ENCODE measurements at regions not wholly inside any gene's neighbourhood (a gene's known extent, or its start where the extent isn't known, plus 50 kb on each side); places are given as distances from the start of the nearest gene placed in this dataset.
"Not testable (repeated sequence)": the region's sequence is repeated elsewhere in the genome, so short reads cannot be mapped to it uniquely, and the experiment has no call there.

DNA sequence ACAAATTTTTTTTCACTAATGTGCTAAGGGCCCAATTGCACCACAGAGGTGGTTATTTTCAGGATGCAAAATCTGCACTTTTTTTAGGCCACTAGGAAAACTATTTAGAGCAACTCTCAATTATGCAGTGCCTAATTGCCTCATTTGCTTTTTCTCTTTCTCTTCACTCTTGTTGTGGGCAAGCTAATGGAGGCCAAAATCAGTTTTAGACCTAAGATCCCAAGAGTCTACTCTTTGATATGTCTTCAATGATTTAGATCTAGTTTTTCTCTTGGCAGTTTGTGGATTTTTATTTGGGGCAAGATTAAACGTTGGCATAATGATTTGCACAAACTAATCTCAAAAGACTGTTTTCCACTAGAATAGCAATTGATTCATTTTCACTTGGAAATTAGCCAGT is 1996.9 kb downstream of the LRRC4C start:
- DNase-seq (ENCODE audit: low read depth) = no peak

DNA sequence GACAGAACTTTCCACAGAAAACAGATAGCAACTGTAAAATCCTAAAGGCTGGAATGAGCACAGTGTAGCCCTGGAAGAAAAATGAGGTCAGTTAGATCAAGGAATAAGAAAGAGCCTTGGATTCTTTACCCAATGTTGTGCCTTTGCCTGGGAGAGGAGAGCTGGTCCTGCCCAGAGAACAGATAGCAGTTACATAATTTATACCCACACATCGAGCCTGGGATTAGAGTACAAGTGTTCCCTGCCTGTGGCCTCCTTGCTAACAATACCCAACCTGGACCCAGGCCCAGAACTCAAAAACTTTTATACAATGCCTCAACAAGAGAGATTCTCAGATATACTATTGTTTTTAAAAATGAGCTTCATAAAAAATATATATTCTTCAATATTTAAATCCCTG is 1998.4 kb downstream of the LRRC4C start:
- no peak for DNase-seq (ENCODE audit: low read depth)

DNA sequence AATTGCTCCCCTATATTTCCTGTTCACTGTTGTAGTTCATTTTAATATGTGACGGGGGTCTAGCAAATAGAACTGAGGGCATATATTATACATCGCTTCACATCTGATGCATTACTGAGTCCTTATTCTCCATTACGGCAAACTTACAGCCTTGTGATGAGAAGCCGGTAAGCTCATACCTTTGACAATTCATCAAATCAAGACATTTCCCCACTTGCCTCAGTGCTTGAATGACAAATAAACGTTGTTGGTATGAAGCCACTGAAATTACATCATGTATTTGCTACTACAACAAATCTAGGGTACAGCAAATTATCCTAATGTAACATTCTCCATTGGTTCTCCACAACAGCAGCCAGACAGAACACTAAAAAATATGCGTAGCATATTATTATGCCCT is 1999.8 kb downstream of the LRRC4C start:
- DNase-seq (ENCODE audit: low read depth) = no peak

DNA sequence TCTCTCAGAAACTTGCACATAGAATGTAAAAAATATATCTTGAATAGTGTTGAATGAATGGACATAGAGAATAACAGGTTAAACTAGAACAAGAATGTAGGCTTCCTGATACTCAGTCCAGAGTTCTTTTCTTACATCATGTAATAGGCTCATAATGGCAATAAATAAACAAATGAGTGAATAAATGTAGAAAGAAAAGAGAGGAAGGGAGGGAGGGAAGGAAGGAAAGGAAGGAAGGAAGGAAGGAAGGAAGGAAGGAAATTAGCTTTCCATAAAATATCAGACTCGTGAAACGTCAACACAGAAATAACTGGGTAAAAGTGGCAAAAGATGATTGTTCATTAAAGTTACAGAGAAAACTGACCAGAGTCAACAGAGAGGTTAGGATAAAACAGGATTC is 2001.0 kb downstream of the LRRC4C start:
- no peak for DNase-seq (ENCODE audit: low read depth)

DNA sequence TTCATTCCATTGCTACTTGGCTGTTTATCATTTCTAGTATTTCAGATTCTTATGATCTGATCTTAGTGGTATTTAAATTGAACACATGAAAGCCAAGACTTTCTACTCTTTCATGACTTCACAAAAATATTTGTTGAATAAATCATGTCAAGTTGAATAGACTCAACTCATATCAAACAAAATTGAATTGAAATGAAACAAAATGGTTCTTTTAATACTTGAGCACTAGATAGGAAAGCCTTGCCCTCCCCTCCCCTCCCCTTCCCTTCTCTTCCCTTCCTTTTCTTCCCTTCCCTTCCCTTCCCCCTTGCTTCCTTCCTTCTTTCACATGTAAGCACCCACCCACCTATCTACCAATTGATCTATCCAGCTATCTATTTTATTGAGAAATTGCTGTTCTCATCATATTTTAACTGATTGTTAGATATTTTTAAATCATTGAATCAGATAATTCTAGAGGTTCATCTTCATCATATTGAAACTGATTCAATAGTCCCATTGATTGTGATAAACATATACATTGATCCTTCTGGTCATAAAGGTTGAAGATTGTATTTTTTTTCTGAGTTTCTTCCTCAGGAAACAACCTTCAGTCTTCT is 2015.9 kb downstream of the LRRC4C start:
- no peak for DNase-seq (ENCODE audit: low read depth)

DNA sequence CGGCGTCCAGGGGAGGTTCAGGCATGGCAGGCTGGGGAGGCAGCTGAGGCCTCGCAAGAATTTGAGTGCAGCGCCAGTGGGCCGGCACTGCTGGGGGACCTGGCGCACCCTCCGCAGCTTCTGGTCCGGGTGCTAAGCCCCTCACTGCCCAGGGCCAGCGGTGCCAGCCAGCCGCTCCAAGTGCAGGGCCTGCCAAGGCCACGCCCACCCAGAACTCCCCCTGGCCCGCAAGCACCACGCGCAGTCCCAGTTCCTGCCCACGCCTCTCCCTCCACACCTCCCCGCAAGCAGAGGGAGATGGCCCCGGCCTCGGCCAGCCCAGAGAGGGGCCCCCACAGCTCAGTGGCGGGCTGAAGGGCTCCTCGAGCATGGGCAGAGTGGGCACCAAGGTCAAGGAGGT is 2017.3 kb downstream of the LRRC4C start:
- no peak for DNase-seq (ENCODE audit: low read depth)

DNA sequence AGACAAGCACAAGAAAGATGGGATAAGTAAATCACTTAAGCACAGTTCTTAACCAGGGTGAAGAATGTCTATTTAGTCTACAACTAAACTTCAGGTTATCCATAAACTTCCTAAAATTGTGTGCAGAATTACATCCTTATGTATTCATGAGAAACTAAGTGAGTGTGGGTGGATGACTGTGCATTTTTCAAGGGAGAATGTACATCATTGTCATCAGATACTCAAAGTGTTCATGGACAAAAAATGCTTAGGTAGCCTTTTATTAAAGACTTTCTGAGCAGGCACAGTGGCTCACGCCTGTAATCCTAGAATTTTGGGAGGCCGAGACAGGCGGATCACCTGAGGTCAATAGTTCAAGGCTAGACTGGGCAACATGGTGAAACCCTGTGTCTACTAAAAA is 2023.8 kb downstream of the LRRC4C start:
- no peak for DNase-seq (ENCODE audit: low read depth)

DNA sequence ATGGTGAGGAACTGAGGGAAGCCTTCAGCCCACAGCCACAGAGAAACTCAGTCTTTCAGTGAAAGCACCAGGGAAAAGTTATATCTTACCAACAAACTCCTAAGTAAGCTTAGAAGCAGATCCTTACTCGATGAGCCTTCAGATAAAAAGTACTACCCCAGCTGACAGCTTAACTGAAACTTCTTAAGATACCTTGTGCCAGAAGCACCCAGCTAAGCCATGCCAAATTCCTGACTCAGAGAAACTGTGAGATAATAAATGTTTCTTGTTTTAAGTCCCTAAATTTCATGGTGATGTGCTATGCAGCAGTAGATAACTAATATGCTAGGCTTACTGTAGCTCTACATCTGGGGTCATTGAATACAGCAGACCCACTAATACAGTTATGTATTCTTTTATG is 2025.0 kb downstream of the LRRC4C start:
- no peak for DNase-seq (ENCODE audit: low read depth)

DNA sequence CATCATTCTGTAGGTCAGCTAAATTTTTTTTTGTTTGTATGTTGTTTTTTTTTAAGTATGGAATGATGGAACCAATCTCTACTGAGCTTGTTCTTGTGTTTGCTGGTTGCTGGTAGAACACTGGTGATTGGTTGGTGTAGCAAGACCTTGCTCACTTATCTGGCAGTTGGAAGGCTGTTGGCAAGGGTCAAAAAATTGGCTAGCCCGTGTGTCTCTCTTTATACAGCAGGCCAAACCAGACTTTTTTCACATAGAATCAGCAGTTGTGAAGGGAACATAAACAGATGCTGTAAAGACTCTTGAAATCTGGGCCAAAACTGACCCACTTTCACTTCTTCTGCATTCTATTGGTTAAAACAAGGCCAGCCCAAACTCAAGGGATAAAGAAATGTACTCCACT is 2026.5 kb downstream of the LRRC4C start:
- no peak for DNase-seq (ENCODE audit: low read depth)

DNA sequence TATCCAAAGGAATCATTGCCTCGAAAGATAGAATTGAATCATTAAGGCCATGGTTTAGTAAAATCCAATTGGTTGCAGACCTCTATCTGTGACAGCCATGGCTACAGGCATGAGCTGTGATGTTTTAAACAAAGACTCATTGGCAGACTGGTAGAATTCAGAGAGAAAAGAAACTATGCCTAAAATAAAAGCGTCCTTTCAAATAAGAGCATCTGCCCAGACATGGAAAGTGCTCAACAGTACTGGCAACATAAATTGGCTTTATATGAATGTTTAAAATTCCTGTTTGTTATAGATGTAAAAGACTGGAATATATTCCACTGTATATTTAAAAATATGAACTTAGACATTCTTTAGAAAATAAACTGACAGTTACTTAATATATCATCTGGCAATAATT is 2034.2 kb downstream of the LRRC4C start:
- DNase-seq (ENCODE audit: low read depth) = no peak

DNA sequence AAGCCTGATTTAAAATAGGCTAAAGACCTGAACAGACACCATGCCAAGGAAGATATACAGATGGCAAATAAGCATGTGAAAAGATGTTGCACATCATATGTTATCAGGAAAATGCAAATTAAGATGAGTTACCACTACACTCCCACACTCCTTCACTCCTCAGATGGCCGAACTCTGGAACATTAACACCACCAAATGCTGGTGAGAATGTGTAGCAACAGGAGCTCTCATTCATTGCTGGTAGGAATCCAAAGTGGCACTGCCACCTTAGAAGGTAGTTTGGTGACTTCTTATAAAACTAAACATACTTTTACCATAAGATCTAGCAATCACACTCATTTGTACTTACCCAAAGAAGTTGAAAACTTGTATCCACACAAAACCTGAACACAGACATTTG is 2047.3 kb downstream of the LRRC4C start:
- no peak for DNase-seq (ENCODE audit: low read depth)

DNA sequence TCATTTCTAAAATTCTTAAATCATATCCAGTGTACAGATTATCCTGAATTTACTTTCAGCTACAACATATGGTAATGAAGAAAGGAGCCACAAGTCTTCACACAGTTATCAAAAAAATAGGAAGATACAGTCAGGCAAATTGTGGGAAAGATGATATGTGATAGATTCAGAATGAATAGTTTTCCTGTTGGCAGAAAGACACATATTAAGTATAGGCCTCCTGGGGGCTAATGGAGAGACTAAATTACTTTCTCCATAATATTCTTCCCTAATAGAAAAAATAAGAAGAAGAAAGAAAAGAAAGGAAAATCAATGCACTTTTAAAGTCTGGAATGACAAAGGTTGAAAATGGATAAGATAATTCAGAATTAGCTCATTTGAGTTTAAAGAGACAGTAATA is 2073.5 kb downstream of the LRRC4C start:
- no peak for DNase-seq (ENCODE audit: low read depth)

DNA sequence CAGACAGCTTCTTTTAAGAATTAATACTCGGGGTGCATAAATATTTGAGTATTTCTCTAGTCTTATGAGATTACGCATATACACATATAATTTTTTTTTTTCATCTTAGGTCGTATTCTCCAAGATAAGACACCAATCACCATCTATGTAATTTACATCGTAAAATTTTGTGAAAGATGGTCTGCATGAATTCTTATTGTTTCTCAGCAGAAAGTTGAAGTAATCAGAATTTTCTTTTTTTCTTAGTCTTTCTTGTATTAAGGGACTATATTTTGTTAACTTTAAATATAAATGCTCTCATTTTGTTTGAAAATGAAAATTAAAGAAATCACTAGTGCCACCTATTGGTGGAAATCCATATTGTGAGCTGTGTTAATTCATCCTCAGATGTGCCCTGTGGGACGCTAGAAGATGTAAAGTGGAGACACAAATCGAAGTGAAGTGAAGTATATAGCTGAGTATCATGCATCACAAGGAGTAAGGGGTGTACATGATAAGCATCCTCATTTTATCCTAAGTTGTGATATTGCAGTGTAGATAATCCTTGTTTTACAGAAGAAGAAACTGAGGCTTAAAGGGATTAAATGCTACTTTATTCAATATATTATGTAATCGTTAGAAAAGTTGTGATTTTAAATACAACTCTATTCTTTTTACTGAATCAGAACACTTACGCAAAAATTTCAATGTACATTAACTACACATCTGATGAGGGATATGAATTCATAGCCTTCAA is 2084.3 kb downstream of the LRRC4C start:
- no peak for DNase-seq (ENCODE audit: low read depth)

DNA sequence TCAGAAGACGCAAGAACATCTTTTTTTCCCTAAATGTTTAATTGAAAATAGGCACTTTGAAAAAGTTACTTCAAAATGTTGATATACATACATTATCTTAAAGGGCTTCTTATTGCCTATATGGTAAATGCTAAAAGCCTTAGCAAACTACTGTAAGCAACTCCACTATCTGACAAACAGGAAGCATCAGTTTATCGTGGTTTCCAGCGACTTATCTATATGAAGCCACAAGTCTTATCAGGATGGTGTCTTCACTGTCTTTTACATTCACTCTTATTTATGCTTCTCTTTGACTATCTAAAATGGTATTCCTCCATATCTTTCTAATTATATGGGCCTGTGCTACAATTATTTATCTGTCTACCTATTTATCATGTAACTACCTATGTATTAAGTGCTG is 2091.9 kb downstream of the LRRC4C start:
- no peak for DNase-seq (ENCODE audit: low read depth)

DNA sequence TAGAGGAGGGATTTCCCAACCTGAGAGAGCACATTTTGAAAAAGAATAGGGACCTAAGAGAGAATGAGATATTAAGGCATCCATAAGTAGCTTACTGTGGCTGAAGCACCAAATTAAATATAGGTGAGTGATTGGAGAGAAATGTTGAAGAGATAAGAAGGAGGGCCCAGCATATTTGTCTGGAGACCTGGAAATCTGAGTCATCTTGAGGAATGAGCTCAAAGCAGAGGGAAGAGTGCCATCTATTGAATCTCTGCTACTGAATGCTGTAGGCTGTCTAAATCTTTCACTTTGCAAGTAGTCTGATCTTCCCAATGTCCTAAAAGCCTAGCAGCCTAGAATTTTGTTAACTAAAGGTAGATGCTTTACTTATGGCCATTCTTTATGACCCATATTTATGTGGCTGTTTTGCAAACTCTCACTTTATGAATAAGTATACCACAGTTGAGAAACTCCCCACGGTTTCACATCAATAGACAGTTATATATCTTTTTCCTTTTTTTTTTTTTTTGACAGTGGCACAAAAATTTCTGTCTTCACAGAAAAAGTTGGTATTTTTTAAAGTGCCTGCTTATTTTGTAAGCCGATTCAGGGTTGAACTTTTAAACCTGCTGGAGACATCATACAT is 2093.5 kb downstream of the LRRC4C start:
- DNase-seq (ENCODE audit: low read depth) = no peak

DNA sequence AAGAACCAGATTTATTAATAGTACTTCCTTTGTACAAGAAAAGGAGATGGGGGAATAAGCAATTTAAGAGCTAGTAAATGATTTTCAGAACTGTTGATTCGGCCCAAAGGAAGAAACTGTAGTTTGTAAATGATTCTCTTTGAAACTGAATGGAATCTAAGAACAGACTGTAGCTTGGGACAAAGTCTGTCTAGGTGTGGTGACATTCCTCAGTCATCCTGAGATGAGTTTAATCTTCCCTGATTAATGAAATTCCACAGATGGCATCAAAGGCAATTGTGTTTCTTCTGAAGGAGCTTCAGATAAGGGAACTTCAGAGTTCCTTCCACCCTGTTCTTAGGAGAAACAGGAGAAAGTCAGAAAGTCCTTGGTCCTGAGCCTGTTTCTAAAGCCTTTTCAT is 2095.9 kb downstream of the LRRC4C start:
- DNase-seq (ENCODE audit: low read depth) = no peak

DNA sequence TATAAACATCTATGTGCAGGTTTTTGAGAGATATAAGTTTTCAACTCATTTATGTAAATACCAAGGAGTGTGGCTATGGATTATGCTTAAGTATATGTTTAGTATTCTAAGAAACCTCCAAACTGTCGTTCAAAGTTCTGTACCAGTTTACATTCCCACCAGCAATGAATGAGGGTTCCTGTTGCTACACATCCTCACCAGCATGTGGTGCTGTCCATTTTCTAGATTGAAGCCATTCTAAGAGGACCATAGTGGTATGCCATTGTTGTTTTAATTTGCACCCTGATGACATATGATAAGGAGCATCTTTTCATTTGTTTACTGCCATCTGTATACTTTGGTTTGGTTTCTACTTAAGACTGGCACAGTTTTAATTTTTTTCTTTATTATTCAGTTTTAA is 2097.9 kb downstream of the LRRC4C start:
- DNase-seq (ENCODE audit: low read depth) = no peak

DNA sequence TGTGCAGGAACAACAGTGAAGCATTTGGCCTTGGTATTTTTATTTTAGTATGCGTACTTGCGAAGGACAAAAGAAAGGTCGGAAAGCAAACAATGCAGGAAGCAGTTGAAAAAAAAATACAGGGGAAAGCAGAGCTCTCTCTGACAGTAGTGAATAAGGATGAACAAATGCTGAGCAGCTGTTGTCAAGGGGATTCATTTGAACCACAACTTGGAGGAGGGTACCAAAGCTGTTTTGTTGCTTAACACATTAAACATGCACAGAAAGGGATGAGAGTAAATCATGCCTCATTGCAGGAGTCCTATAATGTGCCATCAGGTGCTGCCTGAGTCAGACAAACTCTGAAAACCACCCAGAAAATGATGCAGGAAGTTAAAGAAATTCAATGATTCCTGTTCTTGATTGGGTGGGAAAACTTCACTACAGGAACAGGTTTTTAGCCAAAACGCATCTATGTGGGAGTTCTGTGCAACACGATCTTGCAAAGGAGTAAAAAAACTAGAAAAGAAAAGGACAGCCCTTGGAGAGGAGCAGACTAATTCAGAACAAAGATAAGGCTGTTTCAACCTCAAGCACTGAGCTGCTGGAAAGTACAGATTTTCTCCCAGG is 2113.5 kb downstream of the LRRC4C start:
- DNase-seq (ENCODE audit: low read depth) = no peak

DNA sequence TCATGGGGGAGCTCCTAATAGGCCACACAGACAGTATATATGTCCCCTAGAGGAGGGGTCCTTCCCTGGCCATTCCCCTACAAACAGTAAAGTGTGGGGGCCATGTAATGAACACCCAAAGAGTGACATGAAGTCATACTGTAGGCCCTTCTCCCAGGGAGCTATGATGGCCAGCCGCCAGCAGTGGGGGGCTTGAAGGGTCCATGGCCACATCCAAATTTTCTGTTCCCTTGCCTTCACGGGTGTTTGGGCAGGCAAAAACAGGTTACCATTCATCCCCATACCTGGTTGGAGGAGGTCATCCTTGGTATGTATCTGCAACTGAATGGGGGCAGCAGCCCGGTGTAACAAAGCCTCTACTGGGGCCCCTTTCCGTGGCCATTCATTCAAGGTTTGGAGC is 2118.0 kb downstream of the LRRC4C start:
- DNase-seq (ENCODE audit: low read depth) = no peak

DNA sequence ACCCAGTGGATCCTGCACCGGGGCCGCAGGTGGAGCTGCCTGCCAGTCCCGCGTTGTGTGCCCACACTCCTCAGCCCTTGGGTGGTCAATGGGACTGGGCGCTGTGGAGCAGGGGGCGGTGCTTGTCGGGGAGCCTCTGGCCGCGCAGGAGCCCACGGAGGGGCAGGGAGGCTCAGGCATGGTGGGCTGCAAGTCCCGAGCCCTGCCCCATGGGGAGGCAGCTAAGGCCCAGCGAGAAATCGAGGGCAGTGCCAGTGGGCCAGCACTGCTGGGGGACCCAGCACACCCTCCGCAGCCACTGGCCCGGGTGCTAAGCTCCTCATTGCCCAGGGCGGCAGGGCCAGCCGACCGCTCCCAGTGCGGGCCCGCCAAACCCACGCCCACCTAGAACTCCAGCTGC is 2126.4 kb downstream of the LRRC4C start:
- not testable (repeated sequence) for DNase-seq (ENCODE audit: low read depth)

DNA sequence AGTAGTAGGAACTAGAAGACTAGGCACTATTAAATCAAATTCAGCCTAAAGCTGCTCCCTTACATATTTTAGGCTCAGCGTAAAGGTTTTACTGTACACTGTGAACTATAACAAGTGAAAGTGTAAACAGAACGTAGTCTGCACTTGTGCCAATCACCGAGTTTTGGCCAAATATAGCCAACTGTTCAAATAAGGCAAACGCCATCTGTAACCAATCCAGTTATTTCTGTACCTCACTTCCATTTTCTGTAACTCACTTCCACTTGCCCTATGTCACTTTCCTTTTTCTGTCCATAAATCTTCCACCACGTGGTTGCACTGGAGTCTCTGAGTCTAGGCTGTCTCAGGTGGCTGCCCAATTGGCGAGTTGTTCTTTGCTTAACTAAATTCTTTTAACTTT is 2132.2 kb downstream of the LRRC4C start:
- no peak for DNase-seq (ENCODE audit: low read depth)

DNA sequence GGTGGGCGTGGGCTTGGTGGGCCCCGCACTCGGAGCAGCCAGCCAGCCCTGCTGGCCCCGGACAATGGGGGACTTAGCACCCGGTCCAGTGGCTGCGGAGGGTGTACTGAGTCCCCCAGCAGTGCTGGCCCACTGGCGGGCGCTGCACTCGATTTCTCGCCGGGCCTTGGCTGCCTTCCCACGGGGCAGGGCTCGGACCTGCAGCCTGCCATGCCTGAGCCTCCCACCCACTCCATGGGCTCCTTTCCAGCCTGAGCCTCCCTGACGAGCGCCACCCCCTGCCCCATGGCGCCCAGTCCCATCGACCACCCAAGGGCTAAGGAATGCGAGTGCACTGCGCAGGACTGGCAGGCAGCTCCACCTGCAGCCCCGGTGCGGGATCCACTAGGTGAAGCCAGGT is 2147.6 kb downstream of the LRRC4C start:
- DNase-seq (ENCODE audit: low read depth) = not testable (repeated sequence)

DNA sequence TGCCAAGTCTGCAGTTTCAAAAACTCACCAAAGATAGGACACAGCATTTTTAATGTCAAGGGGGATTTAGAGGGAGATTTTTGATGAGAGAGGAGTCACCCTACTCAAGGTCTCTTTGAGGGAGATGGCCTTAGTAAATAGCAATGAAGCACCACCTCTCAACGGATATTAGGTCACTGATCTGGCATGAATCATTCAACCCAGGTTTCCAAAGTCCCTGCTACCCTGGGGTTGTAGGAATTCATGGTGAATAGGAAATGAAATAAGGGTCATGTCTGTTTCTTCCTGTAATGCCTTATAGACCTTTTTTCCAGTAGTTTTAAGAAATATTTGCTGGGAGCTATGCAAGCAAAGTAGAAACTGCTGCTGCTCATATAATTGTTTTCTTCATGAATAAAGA is 2154.9 kb downstream of the LRRC4C start:
- DNase-seq (ENCODE audit: low read depth) = no peak

Data from GM04504 (cell line).